ENCODE measurements at regions not wholly inside any gene's neighbourhood (a gene's known extent, or its start where the extent isn't known, plus 50 kb on each side); places are given as distances from the start of the nearest gene placed in this dataset.

GRCh38 chr18:25727281-25727985 lies 363.0 kb downstream of the SS18 start:
- no peaks in the 10 kb centered on the region for H3K9me2 ChIP-seq (replicated peaks; ENCODE audit: insufficient read depth)
- H3K27ac ChIP-seq, result no peak overlapping the region
- H3K79me2 ChIP-seq, result no peaks in the 10 kb centered on the region
- no peaks in the 10 kb centered on the region for H4K20me1 ChIP-seq (ENCODE audit: insufficient read depth, poor library complexity, severe bottlenecking)
- no peak overlapping the region for H3K4me2 ChIP-seq
- no peaks in the 10 kb centered on the region for H3K9me3 ChIP-seq (ENCODE audit: low read depth)
- WGBS (ENCODE audit: low lambda C conversion rate, missing lambda C conversion rate), result 64% methylated on average over 5 of the region's 5 CpGs
- no peak overlapping the region for H2AFZ ChIP-seq
- H3K4me1 ChIP-seq (ENCODE audit: insufficient read depth), result no peaks in the 10 kb centered on the region
- no peak for DNase-seq (ENCODE audit: low spot score)
- no peaks in the 10 kb centered on the region for H3K27me3 ChIP-seq
- H3K36me3 ChIP-seq (replicated peaks; ENCODE audit: insufficient read depth, low read depth), result no peaks in the 10 kb centered on the region
- H3K4me3 ChIP-seq, result no peak overlapping the region
- no peak for TF ChIP-seq CTCF (IDR thresholded peaks at IDR 0.05; ENCODE audit: poor library complexity)
- no peak for TF ChIP-seq EZH2phosphoT487 (IDR thresholded peaks at IDR 0.05; ENCODE audit: low read depth, severe bottlenecking, unreplicated experiment)
- no peak for TF ChIP-seq EZH2 (IDR thresholded peaks at IDR 0.05; ENCODE audit: borderline replicate concordance)

GRCh38 chr18:25726298-25726697 lies 364.1 kb downstream of the SS18 start:
- H4K20me1 ChIP-seq (ENCODE audit: insufficient read depth, poor library complexity, severe bottlenecking), result no peaks in the 10 kb centered on the region
- no peaks in the 10 kb centered on the region for H3K9me3 ChIP-seq (ENCODE audit: low read depth)
- no peak overlapping the region for H3K27ac ChIP-seq
- no peaks in the 10 kb centered on the region for H3K4me1 ChIP-seq (ENCODE audit: insufficient read depth)
- H3K4me2 ChIP-seq, result no peak overlapping the region
- TF ChIP-seq EZH2 (IDR thresholded peaks at IDR 0.05; ENCODE audit: borderline replicate concordance), result no peak
- TF ChIP-seq EZH2phosphoT487 (IDR thresholded peaks at IDR 0.05; ENCODE audit: low read depth, severe bottlenecking, unreplicated experiment), result no peak
- TF ChIP-seq CTCF (IDR thresholded peaks at IDR 0.05; ENCODE audit: poor library complexity), result no peak
- no peak overlapping the region for H3K4me3 ChIP-seq
- H3K36me3 ChIP-seq (replicated peaks; ENCODE audit: insufficient read depth, low read depth), result no peaks in the 10 kb centered on the region
- H3K27me3 ChIP-seq, result no peaks in the 10 kb centered on the region
- no peaks in the 10 kb centered on the region for H3K9me2 ChIP-seq (replicated peaks; ENCODE audit: insufficient read depth)
- no peak for DNase-seq (ENCODE audit: low spot score)
- H2AFZ ChIP-seq, result no peak overlapping the region
- no peaks in the 10 kb centered on the region for H3K79me2 ChIP-seq
- WGBS (ENCODE audit: low lambda C conversion rate, missing lambda C conversion rate), result 69% methylated on average over 11 of the region's 11 CpGs

GRCh38 chr18:25725501-25725900 lies 364.9 kb downstream of the SS18 start:
- no peak overlapping the region for H3K27ac ChIP-seq
- H3K27me3 ChIP-seq, result no peaks in the 10 kb centered on the region
- H3K9me2 ChIP-seq (replicated peaks; ENCODE audit: insufficient read depth), result no peaks in the 10 kb centered on the region
- H3K4me1 ChIP-seq (ENCODE audit: insufficient read depth), result no peaks in the 10 kb centered on the region
- TF ChIP-seq EZH2 (IDR thresholded peaks at IDR 0.05; ENCODE audit: borderline replicate concordance) (no peak), CTCF (IDR thresholded peaks at IDR 0.05; ENCODE audit: poor library complexity) (no peak), EZH2phosphoT487 (IDR thresholded peaks at IDR 0.05; ENCODE audit: low read depth, severe bottlenecking, unreplicated experiment) (no peak)
- H3K79me2 ChIP-seq, result no peaks in the 10 kb centered on the region
- no peak overlapping the region for H2AFZ ChIP-seq
- 85% methylated on average over 2 of the region's 2 CpGs for WGBS (ENCODE audit: low lambda C conversion rate, missing lambda C conversion rate)
- no peak for DNase-seq (ENCODE audit: low spot score)
- H3K4me3 ChIP-seq, result no peak overlapping the region
- H4K20me1 ChIP-seq (ENCODE audit: insufficient read depth, poor library complexity, severe bottlenecking), result no peaks in the 10 kb centered on the region
- no peaks in the 10 kb centered on the region for H3K36me3 ChIP-seq (replicated peaks; ENCODE audit: insufficient read depth, low read depth)
- H3K9me3 ChIP-seq (ENCODE audit: low read depth), result no peaks in the 10 kb centered on the region
- H3K4me2 ChIP-seq, result no peak overlapping the region
